T-helper 2 cell treated with Interferon-gamma antibody and Interleukin-4, amounts not matched to agents 5 μg/mL and 100 μg/mL, for 36 hours (primary cell): ENCODE measurements at regions not wholly inside any gene's neighbourhood (a gene's known extent, or its start where the extent isn't known, plus 50 kb on each side); places are given as distances from the start of the nearest gene placed in this dataset.
"Not testable (repeated sequence)": the region's sequence is repeated elsewhere in the genome, so short reads cannot be mapped to it uniquely, and the experiment has no call there.

Experiments used
- DNase-seq: peaks from one replicate; pipeline ENCODE4 v3.0.0; 2021; ENCODE audit warnings: low spot score
- H3K27ac Mint-ChIP-seq: one replicate; pipeline ENCODE4 v1.8.0; 2021; ENCODE audit warnings: mild to moderate bottlenecking, mixed read lengths
- H3K27me3 Mint-ChIP-seq: one replicate; pipeline ENCODE4 v1.8.0; 2021; ENCODE audit warnings: low read depth, mixed read lengths
- H3K36me3 Mint-ChIP-seq: one replicate; pipeline ENCODE4 v1.8.0; 2021; ENCODE audit warnings: low read depth, mixed read lengths
- H3K4me1 Mint-ChIP-seq: one replicate; pipeline ENCODE4 v1.8.0; 2021; ENCODE audit warnings: low read depth, mixed read lengths
- H3K4me3 Mint-ChIP-seq: one replicate; pipeline ENCODE4 v1.8.0; 2022; ENCODE audit warnings: mild to moderate bottlenecking, moderate library complexity, mixed read lengths
- H3K9me3 Mint-ChIP-seq: one replicate; pipeline ENCODE4 v1.8.0; 2021; ENCODE audit warnings: mixed read lengths

- Mint-ChIP-seq H3K27me3 (no peaks in the 10 kb centered on the region), H3K9me3 (peaks cover 6% of the 10 kb centered on the region), H3K27ac (no peak overlapping the region), H3K36me3 (no peaks in the 10 kb centered on the region), H3K4me3 (no peak overlapping the region), H3K4me1 (no peaks in the 10 kb centered on the region)
- DNase-seq: no peak
These were observed 389.1 kb upstream of the SGO1 start for GRCh38 chr3:20575146-20575545.

GRCh38 chr3:20574746-20575145 is 388.7 kb upstream of the SGO1 start:
- no peaks in the 10 kb centered on the region for H3K36me3 Mint-ChIP-seq
- DNase-seq: no peak
- H3K27ac Mint-ChIP-seq: no peak overlapping the region
- H3K4me3 Mint-ChIP-seq: no peak overlapping the region
- H3K9me3 Mint-ChIP-seq: peaks cover 6% of the 10 kb centered on the region
- H3K4me1 Mint-ChIP-seq: no peaks in the 10 kb centered on the region
- no peaks in the 10 kb centered on the region for H3K27me3 Mint-ChIP-seq

- no peaks in the 10 kb centered on the region for H3K4me1 Mint-ChIP-seq
- no peak overlapping the region for H3K4me3 Mint-ChIP-seq
- no peaks in the 10 kb centered on the region for H3K36me3 Mint-ChIP-seq
- H3K27ac Mint-ChIP-seq: no peak overlapping the region
- H3K27me3 Mint-ChIP-seq: no peaks in the 10 kb centered on the region
- no peak for DNase-seq
- peaks cover 6% of the 10 kb centered on the region for H3K9me3 Mint-ChIP-seq
These were observed 387.2 kb upstream of the SGO1 start for GRCh38 chr3:20573175-20573574.

GRCh38 chr3:20572473-20572872 is 386.5 kb upstream of the SGO1 start:
- H3K27me3 Mint-ChIP-seq: no peaks in the 10 kb centered on the region
- H3K27ac Mint-ChIP-seq: no peak overlapping the region
- peaks cover 6% of the 10 kb centered on the region for H3K9me3 Mint-ChIP-seq
- H3K4me3 Mint-ChIP-seq: no peak overlapping the region
- H3K36me3 Mint-ChIP-seq: no peaks in the 10 kb centered on the region
- no peak for DNase-seq
- no peaks in the 10 kb centered on the region for H3K4me1 Mint-ChIP-seq

- Mint-ChIP-seq H3K9me3 (peaks cover 11% of the 10 kb centered on the region), H3K4me3 (no peak overlapping the region), H3K36me3 (no peaks in the 10 kb centered on the region), H3K4me1 (no peaks in the 10 kb centered on the region), H3K27me3 (no peaks in the 10 kb centered on the region), H3K27ac (no peak overlapping the region)
- DNase-seq: no peak
These were observed 383.3 kb upstream of the SGO1 start for GRCh38 chr3:20569310-20569709.

- peaks cover 23% of the 10 kb centered on the region for H3K9me3 Mint-ChIP-seq
- no peak for DNase-seq
- no peaks in the 10 kb centered on the region for H3K27me3 Mint-ChIP-seq
- no peak overlapping the region for H3K27ac Mint-ChIP-seq
- H3K36me3 Mint-ChIP-seq: no peaks in the 10 kb centered on the region
- no peaks in the 10 kb centered on the region for H3K4me1 Mint-ChIP-seq
- no peak overlapping the region for H3K4me3 Mint-ChIP-seq
These were observed 379.0 kb upstream of the SGO1 start for GRCh38 chr3:20564966-20565365.

GRCh38 chr3:20563985-20564384 is 378.0 kb upstream of the SGO1 start:
- Mint-ChIP-seq H3K27ac (no peak overlapping the region), H3K4me1 (no peaks in the 10 kb centered on the region), H3K27me3 (no peaks in the 10 kb centered on the region), H3K9me3 (peaks cover 23% of the 10 kb centered on the region), H3K4me3 (no peak overlapping the region), H3K36me3 (no peaks in the 10 kb centered on the region)
- no peak for DNase-seq

- H3K9me3 Mint-ChIP-seq: peaks cover 23% of the 10 kb centered on the region
These were observed 377.2 kb upstream of the SGO1 start for GRCh38 chr3:20563251-20563650.

GRCh38 chr3:20561166-20561565 is 375.2 kb upstream of the SGO1 start:
- DNase-seq: no peak
- Mint-ChIP-seq H3K4me1 (no peaks in the 10 kb centered on the region), H3K9me3 (peaks cover 23% of the 10 kb centered on the region), H3K4me3 (no peak overlapping the region), H3K27ac (no peak overlapping the region), H3K27me3 (no peaks in the 10 kb centered on the region), H3K36me3 (no peaks in the 10 kb centered on the region)

More at GRCh38 chr3:20563251-20563650, 377.2 kb upstream of the SGO1 start:
- Mint-ChIP-seq H3K27ac (no peak overlapping the region), H3K4me3 (no peak overlapping the region), H3K4me1 (no peaks in the 10 kb centered on the region), H3K36me3 (no peaks in the 10 kb centered on the region), H3K27me3 (no peaks in the 10 kb centered on the region)
- no peak for DNase-seq

GRCh38 chr3:20560446-20560845 is 374.4 kb upstream of the SGO1 start:
- H3K36me3 Mint-ChIP-seq, H3K27ac Mint-ChIP-seq, H3K4me3 Mint-ChIP-seq, DNase-seq, H3K27me3 Mint-ChIP-seq, H3K4me1 Mint-ChIP-seq: not testable (repeated sequence)
- peaks cover 23% of the 10 kb centered on the region for H3K9me3 Mint-ChIP-seq

GRCh38 chr3:20558161-20558560 is 372.2 kb upstream of the SGO1 start:
- no peaks in the 10 kb centered on the region for H3K4me1 Mint-ChIP-seq
- no peak overlapping the region for H3K27ac Mint-ChIP-seq
- H3K27me3 Mint-ChIP-seq: no peaks in the 10 kb centered on the region
- DNase-seq: no peak
- peaks cover 8% of the 10 kb centered on the region for H3K9me3 Mint-ChIP-seq
- H3K4me3 Mint-ChIP-seq: no peak overlapping the region
- no peaks in the 10 kb centered on the region for H3K36me3 Mint-ChIP-seq

- no peak overlapping the region for H3K4me3 Mint-ChIP-seq
- no peaks in the 10 kb centered on the region for H3K4me1 Mint-ChIP-seq
- H3K36me3 Mint-ChIP-seq: no peaks in the 10 kb centered on the region
- H3K9me3 Mint-ChIP-seq: peaks cover 8% of the 10 kb centered on the region
- H3K27me3 Mint-ChIP-seq: no peaks in the 10 kb centered on the region
- H3K27ac Mint-ChIP-seq: no peak overlapping the region
- DNase-seq: no peak
These were observed 370.7 kb upstream of the SGO1 start for GRCh38 chr3:20556661-20557060.

- no peaks in the 10 kb centered on the region for H3K4me1 Mint-ChIP-seq
- no peak for DNase-seq
- H3K27me3 Mint-ChIP-seq: no peaks in the 10 kb centered on the region
- H3K27ac Mint-ChIP-seq: no peak overlapping the region
- H3K4me3 Mint-ChIP-seq: no peak overlapping the region
- H3K36me3 Mint-ChIP-seq: no peaks in the 10 kb centered on the region
- peaks cover 11% of the 10 kb centered on the region for H3K9me3 Mint-ChIP-seq
These were observed 366.7 kb upstream of the SGO1 start for GRCh38 chr3:20552605-20553275.

- not testable (repeated sequence) for H3K4me3 Mint-ChIP-seq, H3K27ac Mint-ChIP-seq, DNase-seq, H3K36me3 Mint-ChIP-seq, H3K4me1 Mint-ChIP-seq, H3K27me3 Mint-ChIP-seq
- H3K9me3 Mint-ChIP-seq: peaks cover 26% of the 10 kb centered on the region
These were observed 361.6 kb upstream of the SGO1 start for GRCh38 chr3:20547361-20548269.
